ENCODE measurements at regions not wholly inside any gene's neighbourhood (a gene's known extent, or its start where the extent isn't known, plus 50 kb on each side); places are given as distances from the start of the nearest gene placed in this dataset.

GRCh38 chr6:66662721-66663507 lies 955.9 kb upstream of the EYS start:
- no peak for TF ChIP-seq KDM1A (IDR thresholded peaks at IDR 0.05; ENCODE audit: low read depth)
- TF ChIP-seq PBX3 (IDR thresholded peaks at IDR 0.05): no peak
- TF ChIP-seq BCL3 (IDR thresholded peaks at IDR 0.05): no peak
- no peak for TF ChIP-seq CTCF (IDR thresholded peaks at IDR 0.05)
- TF ChIP-seq POLR2A (IDR thresholded peaks at IDR 0.05; ENCODE audit: low read length): no peak
- TF ChIP-seq HDAC2 (IDR thresholded peaks at IDR 0.05): no peak
- TF ChIP-seq HMGXB4 (CRISPR knock-in tag; IDR thresholded peaks at IDR 0.05; ENCODE audit: borderline replicate concordance): no peak

Data from A549 (cell line).